HG03064 (cell line): ENCODE measurements at regions not wholly inside any gene's neighbourhood (a gene's known extent, or its start where the extent isn't known, plus 50 kb on each side); places are given as distances from the start of the nearest gene placed in this dataset.
"Not testable (repeated sequence)": the region's sequence is repeated elsewhere in the genome, so short reads cannot be mapped to it uniquely, and the experiment has no call there.

Experiments used
- ATAC-seq: cut with Tn5 transposase; IDR thresholded peaks from one replicate; pipeline ENCODE4 v1.9.1; 2021; ENCODE audit warnings: low read depth; ENCODE audit not compliant: unreplicated experiment

GRCh38 chr12:86387591-86388145 is 131.5 kb upstream of the MGAT4C start:
- ATAC-seq = no peak

DNA sequence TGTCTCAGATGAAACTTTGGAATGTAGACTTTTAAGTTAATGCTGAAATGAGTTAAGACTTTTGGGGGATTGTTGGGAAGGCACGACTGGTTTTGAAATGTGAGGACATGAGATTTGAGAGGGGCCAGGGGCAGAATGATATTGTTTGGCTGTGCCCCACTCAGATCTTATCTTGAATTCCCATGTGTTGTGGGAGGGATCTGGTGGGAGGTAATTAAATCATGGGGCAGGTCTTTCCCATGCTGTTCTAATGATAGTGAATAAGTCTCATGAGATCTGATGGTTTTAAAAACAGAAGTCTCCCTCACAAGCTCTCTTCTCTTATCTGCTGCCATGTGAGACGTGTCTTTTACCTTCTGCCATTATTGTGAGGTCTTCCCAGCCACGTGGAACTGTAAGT is 127.6 kb upstream of the MGAT4C start:
- not testable (repeated sequence) for ATAC-seq

GRCh38 chr12:86379337-86379736 is 123.1 kb upstream of the MGAT4C start:
- ATAC-seq = no peak

- no peak for ATAC-seq
Observed at GRCh38 chr12:86376052-86376451, 119.9 kb upstream of the MGAT4C start.

- no peak for ATAC-seq
Observed at GRCh38 chr12:86373813-86374212, 117.6 kb upstream of the MGAT4C start.

- no peak for ATAC-seq
Observed at GRCh38 chr12:86367137-86367536, 110.9 kb upstream of the MGAT4C start.

- no peak for ATAC-seq
Observed at GRCh38 chr12:86349196-86349595, 93.0 kb upstream of the MGAT4C start.

- ATAC-seq = no peak
Observed at GRCh38 chr12:86333955-86334522, 77.8 kb upstream of the MGAT4C start.

DNA sequence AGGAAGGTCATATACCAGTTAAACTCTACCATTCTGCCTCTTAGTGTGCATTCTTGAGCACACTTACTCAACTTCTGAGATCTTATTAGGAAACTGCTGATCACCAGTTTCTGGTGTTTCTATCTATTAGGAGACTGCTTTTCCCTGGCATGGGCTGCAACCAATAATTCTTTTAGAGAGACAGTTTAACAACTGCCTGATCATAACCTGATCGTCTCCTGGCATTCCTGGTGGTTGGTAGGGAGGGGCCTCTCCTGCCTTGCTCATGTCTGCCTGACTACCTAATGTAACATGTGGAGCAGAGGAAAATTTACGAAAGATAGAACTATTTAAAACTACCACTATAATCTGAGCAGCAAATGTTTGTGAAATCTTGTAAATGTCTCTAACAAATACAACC is 75.3 kb upstream of the MGAT4C start:
- ATAC-seq = no peak

- no peak for ATAC-seq
Observed at GRCh38 chr12:86331012-86331411, 74.8 kb upstream of the MGAT4C start.

- no peak for ATAC-seq
Observed at GRCh38 chr12:86312232-86312631, 56.0 kb upstream of the MGAT4C start.
